HepG2 (cell line): ENCODE measurements at regions not wholly inside any gene's neighbourhood (a gene's known extent, or its start where the extent isn't known, plus 50 kb on each side); places are given as distances from the start of the nearest gene placed in this dataset.

Source experiments
- ATAC-seq: fragments of 200-7000 bp; cut with Tn5 transposase; 3 replicates; pipeline ENCODE4 v1.9.1; 2020; ENCODE audit warnings: mild to moderate bottlenecking, moderate library complexity
- BruUV-seq: library from RNA; stranded (reverse); fragments of 400-500 nt; replicated peaks from 2 replicates; lab custom pipeline; 2021; lab: Mats Ljungman, UMichigan
- CTCF ChIA-PET: fragments of 300-600 bp; formaldehyde crosslinking; extraction: SDS; loops from one replicate; lab custom pipeline; 2021; ENCODE audit warnings: low total read pairs, inconsistent platforms, low intra/inter-chr PET ratio; lab: Yijun Ruan, JAX
- POLR2A ChIA-PET: fragments of 350-600 bp; sonication (Branson Sonifier 250); formaldehyde crosslinking; loops from one replicate; lab custom pipeline; 2020; ENCODE audit warnings: antibody characterized with exemption, inconsistent platforms; lab: Yijun Ruan, JAX
- DNase-seq: peaks from one replicate; pipeline ENCODE4 v3.0.0-alpha.2; 2015; ENCODE audit warnings: low spot score
- FAIRE-seq: peaks from 3 replicates; lab custom pipeline; 2011; peaks lifted over from hg19 to GRCh38; lab: Jason Lieb, UNC
- H2AFZ ChIP-seq: one replicate; pipeline ENCODE4 v1.6.1; 2011; ENCODE audit warnings: low read length, inconsistent platforms
- H3K27ac ChIP-seq: fragments of 300-600 bp; 3 replicates; pipeline ENCODE4 v1.8.0; 2011; ENCODE audit warnings: mixed run types, mild to moderate bottlenecking, mixed read lengths, low read length, inconsistent platforms; ENCODE audit not compliant: insufficient read depth; ENCODE audit errors: extremely low read length
- H3K27me3 ChIP-seq, 2 experiments: fragments of 200-600 bp in 1 of 2; 2 replicates in 1 of 2; 3 replicates in 1 of 2; pipeline versions ENCODE4 v1.6.0 to v1.8.0; 2011; ENCODE audit warnings: low read length in 2 of 2, mild to moderate bottlenecking in 2 of 2, moderate library complexity in 2 of 2, inconsistent platforms in 1 of 2; ENCODE audit not compliant: insufficient read depth in 2 of 2, control insufficient read depth in 1 of 2
- H3K36me3 ChIP-seq, 2 experiments: fragments of 200-600 bp in 1 of 2; replicated peaks in 1 of 2; 2 replicates in 1 of 2; 3 replicates in 1 of 2; pipeline versions ENCODE4 v1.5.1 to v1.8.0; 2011; ENCODE audit warnings: low read length in 2 of 2, inconsistent platforms in 1 of 2; ENCODE audit not compliant: insufficient read depth in 2 of 2, control insufficient read depth in 1 of 2
- H3K4me1 ChIP-seq: 2 replicates; pipeline ENCODE4 v1.5.1; 2012; ENCODE audit warnings: low read length, inconsistent platforms; ENCODE audit not compliant: insufficient read depth
- H3K4me2 ChIP-seq: 2 replicates; pipeline ENCODE4 v1.6.0; 2011; ENCODE audit warnings: low read depth, low read length, inconsistent platforms
- H3K4me3 ChIP-seq, 3 experiments: fragments of 200-600 bp in 1 of 3; sonication (generic), shearing (Covaris generic) in 1 of 3; replicated peaks in 1 of 3; 2 replicates each; pipeline ENCODE4 v1.5.1; 2011 to 2016; ENCODE audit warnings: low read length in 3 of 3, inconsistent platforms in 2 of 3, low read depth in 2 of 3, mild to moderate bottlenecking in 2 of 3, control low read depth in 1 of 3, mixed read lengths in 1 of 3; ENCODE audit not compliant: insufficient read depth in 1 of 3
- H3K79me2 ChIP-seq: one replicate; pipeline ENCODE4 v1.6.1; 2011; ENCODE audit warnings: low read length, inconsistent platforms; ENCODE audit not compliant: insufficient read depth
- H3K9ac ChIP-seq: 2 replicates; pipeline ENCODE4 v1.6.0; 2011; ENCODE audit warnings: mild to moderate bottlenecking, low read depth, low read length, inconsistent platforms; ENCODE audit not compliant: insufficient read depth
- H3K9me3 ChIP-seq: 2 replicates; pipeline ENCODE4 v1.5.1; 2012; ENCODE audit warnings: mild to moderate bottlenecking, low read length
- H4K20me1 ChIP-seq: 2 replicates; pipeline ENCODE4 v1.6.0; 2011; ENCODE audit warnings: inconsistent platforms, mild to moderate bottlenecking, low read length, moderate library complexity; ENCODE audit not compliant: insufficient read depth
- DMTF1 ChIP-seq: sonication (generic); formaldehyde crosslinking; IDR thresholded peaks from 2 replicates; pipeline ENCODE4 v1.4.0; 2020; ENCODE audit warnings: mild to moderate bottlenecking, missing genetic modification reagents
- GZF1 ChIP-seq: sonication (generic); formaldehyde crosslinking; IDR thresholded peaks from 2 replicates; pipeline ENCODE4 v1.5.1; 2020; ENCODE audit warnings: mild to moderate bottlenecking, missing genetic modification reagents
- HNF4G ChIP-seq, 2 experiments: sonication (generic) in 1 of 2; formaldehyde crosslinking in 1 of 2; IDR thresholded peaks; 2 replicates each; pipeline versions ENCODE4 v1.4.0 to v1.6.1; 2011 to 2020; ENCODE audit warnings: borderline replicate concordance in 2 of 2, low read depth in 2 of 2, mild to moderate bottlenecking in 2 of 2, low read length in 1 of 2, missing genetic modification reagents in 1 of 2, moderate library complexity in 1 of 2
- KAT8 ChIP-seq: IDR thresholded peaks from 2 replicates; pipeline ENCODE4 v1.6.1; 2016; ENCODE audit warnings: missing genetic modification reagents, missing compliant biosample characterization
- PHF8 ChIP-seq: sonication (generic); formaldehyde crosslinking; IDR thresholded peaks from 2 replicates; pipeline ENCODE4 v1.5.0; 2020; ENCODE audit warnings: missing genetic modification reagents
- STAG1 ChIP-seq: sonication (generic); formaldehyde crosslinking; IDR thresholded peaks from 2 replicates; pipeline ENCODE4 v1.4.0; 2020; ENCODE audit warnings: missing genetic modification reagents
- TERF1 ChIP-seq: sonication (generic); formaldehyde crosslinking; IDR thresholded peaks from 2 replicates; pipeline ENCODE4 v1.8.0; 2022; ENCODE audit warnings: mild to moderate bottlenecking, missing genetic modification reagents, moderate library complexity
- ZIK1 ChIP-seq: sonication (generic); formaldehyde crosslinking; IDR thresholded peaks from 2 replicates; pipeline ENCODE4 v1.5.0; 2020; ENCODE audit warnings: mild to moderate bottlenecking, low read depth, missing genetic modification reagents, borderline replicate concordance
- WGBS: methylation state at CpG from one replicate; pipeline ENCODE4 v1.1.6; 2017; ENCODE audit warnings: low lambda C conversion rate; 5-methylcytosine and 5-hydroxymethylcytosine counted together
- in situ Hi-C: cut with HindIII; loops from 2 replicates; pipeline ENCODE4 v1.10.0; 2017; ENCODE audit warnings: low pct_unique_long_range_greater_than_20kb; ENCODE audit not compliant: extremely low pct_ligation_motif_present
- intact Hi-C: fragments of 100-400 bp; cut with micrococcal nuclease; formaldehyde crosslinking; loops from one replicate; pipeline ENCODE4 v1.10.0; 2022; ENCODE audit not compliant: unreplicated experiment
- TF ChIP-seq, protein P1 (sequence below): sonication (generic); formaldehyde crosslinking; IDR thresholded peaks from 2 replicates; pipeline ENCODE4 v1.4.0; 2020; ENCODE audit warnings: missing genetic modification reagents
- TF ChIP-seq, protein P2 (sequence below): sonication (generic); formaldehyde crosslinking; conservative IDR thresholded peaks from 2 replicates; pipeline ENCODE4 v1.4.0; 2020; ENCODE audit warnings: missing genetic modification reagents
- TF ChIP-seq, protein P3 (sequence below): sonication (generic); formaldehyde crosslinking; IDR thresholded peaks from 2 replicates; pipeline ENCODE4 v1.4.0; 2020; ENCODE audit warnings: missing genetic modification reagents, borderline replicate concordance

DNA sequence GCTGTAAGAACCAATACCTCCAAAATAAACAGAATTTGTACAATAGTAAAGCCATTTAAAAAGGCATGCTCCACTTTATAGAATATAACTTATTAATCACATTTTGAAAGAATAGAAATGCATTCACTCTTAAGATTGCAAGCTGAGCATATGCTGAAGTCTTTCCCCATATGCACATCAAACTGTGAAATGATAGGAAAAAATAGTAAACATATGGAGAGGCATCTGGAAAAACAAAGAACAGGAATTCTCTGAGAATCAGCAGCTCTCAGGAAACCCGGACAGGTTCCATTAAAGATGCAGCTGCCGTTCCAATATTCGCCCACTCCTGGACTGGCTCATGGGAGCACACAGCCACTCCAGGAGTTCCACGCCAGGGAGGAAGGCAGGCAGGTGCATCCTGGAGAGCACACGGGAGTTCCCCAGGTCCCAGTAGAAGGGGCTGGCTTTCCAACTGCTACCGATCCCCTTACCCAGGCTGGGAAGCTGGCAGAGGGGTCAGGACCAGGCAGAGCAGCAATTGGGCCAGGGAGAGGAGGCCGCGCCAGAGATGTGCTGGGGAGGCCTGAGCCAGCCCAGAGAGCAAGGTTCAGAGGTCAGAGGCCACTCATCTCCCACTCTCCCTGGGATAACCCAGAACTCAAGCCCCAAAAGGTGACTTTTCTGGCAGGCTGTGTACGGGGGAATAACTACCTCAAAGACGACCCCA, 111.1 kb downstream of the DLL1 start:
- ATAC-seq = no peak
- peaks cover 6% of the 10 kb centered on the region for H3K9me3 ChIP-seq
- CTCF ChIA-PET = no interaction called here
- no peak overlapping the region for H3K4me3 ChIP-seq
- POLR2A ChIA-PET = no interaction called here
- H3K27me3 ChIP-seq = peaks cover 0 to 21% of the 10 kb centered on the region in 2 experiments; a peak in 3 of 5 replicates
- in situ Hi-C loops (no loop called here), intact Hi-C loops (no loop called here)
- H3K4me1 ChIP-seq = no peaks in the 10 kb centered on the region
- no peak overlapping the region for H3K9ac ChIP-seq
- no peak overlapping the region for H3K27ac ChIP-seq
- TF ChIP-seq ZIK1 (CRISPR knock-in tag) = no peak
- TF ChIP-seq KAT8 (CRISPR knock-in tag) = no peak
- TF ChIP-seq, protein P1, sequence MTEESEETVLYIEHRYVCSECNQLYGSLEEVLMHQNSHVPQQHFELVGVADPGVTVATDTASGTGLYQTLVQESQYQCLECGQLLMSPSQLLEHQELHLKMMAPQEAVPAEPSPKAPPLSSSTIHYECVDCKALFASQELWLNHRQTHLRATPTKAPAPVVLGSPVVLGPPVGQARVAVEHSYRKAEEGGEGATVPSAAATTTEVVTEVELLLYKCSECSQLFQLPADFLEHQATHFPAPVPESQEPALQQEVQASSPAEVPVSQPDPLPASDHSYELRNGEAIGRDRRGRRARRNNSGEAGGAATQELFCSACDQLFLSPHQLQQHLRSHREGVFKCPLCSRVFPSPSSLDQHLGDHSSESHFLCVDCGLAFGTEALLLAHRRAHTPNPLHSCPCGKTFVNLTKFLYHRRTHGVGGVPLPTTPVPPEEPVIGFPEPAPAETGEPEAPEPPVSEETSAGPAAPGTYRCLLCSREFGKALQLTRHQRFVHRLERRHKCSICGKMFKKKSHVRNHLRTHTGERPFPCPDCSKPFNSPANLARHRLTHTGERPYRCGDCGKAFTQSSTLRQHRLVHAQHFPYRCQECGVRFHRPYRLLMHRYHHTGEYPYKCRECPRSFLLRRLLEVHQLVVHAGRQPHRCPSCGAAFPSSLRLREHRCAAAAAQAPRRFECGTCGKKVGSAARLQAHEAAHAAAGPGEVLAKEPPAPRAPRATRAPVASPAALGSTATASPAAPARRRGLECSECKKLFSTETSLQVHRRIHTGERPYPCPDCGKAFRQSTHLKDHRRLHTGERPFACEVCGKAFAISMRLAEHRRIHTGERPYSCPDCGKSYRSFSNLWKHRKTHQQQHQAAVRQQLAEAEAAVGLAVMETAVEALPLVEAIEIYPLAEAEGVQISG (CRISPR knock-in tag) = no peak
- no peak for TF ChIP-seq DMTF1 (CRISPR knock-in tag)
- TF ChIP-seq HNF4G (IDR thresholded peaks at IDR 0.05; ENCODE audit: borderline replicate concordance, low read depth, low read length) = no peak
- no peak for TF ChIP-seq HNF4G (CRISPR knock-in tag; IDR thresholded peaks at IDR 0.05; ENCODE audit: borderline replicate concordance, low read depth)
- no peak for TF ChIP-seq GZF1 (CRISPR knock-in tag)
- no peak for TF ChIP-seq PHF8 (CRISPR knock-in tag)
- no peak for TF ChIP-seq STAG1 (CRISPR knock-in tag)
- TF ChIP-seq, protein P2, sequence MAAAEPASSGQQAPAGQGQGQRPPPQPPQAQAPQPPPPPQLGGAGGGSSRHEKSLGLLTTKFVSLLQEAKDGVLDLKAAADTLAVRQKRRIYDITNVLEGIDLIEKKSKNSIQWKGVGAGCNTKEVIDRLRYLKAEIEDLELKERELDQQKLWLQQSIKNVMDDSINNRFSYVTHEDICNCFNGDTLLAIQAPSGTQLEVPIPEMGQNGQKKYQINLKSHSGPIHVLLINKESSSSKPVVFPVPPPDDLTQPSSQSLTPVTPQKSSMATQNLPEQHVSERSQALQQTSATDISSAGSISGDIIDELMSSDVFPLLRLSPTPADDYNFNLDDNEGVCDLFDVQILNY = no peak
- TF ChIP-seq, protein P3, sequence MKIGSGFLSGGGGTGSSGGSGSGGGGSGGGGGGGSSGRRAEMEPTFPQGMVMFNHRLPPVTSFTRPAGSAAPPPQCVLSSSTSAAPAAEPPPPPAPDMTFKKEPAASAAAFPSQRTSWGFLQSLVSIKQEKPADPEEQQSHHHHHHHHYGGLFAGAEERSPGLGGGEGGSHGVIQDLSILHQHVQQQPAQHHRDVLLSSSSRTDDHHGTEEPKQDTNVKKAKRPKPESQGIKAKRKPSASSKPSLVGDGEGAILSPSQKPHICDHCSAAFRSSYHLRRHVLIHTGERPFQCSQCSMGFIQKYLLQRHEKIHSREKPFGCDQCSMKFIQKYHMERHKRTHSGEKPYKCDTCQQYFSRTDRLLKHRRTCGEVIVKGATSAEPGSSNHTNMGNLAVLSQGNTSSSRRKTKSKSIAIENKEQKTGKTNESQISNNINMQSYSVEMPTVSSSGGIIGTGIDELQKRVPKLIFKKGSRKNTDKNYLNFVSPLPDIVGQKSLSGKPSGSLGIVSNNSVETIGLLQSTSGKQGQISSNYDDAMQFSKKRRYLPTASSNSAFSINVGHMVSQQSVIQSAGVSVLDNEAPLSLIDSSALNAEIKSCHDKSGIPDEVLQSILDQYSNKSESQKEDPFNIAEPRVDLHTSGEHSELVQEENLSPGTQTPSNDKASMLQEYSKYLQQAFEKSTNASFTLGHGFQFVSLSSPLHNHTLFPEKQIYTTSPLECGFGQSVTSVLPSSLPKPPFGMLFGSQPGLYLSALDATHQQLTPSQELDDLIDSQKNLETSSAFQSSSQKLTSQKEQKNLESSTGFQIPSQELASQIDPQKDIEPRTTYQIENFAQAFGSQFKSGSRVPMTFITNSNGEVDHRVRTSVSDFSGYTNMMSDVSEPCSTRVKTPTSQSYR (CRISPR knock-in tag) = no peak
- TF ChIP-seq TERF1 (CRISPR knock-in tag) = no peak
- TF ChIP-seq, all 625 proteins: peak for 0
- DNase-seq (no peak), FAIRE-seq (no peak)
- no peaks in the 10 kb centered on the region for H3K79me2 ChIP-seq
- H3K4me2 ChIP-seq = no peak overlapping the region
- WGBS = 32% methylated on average over 9 of the region's 10 CpGs
- H2AFZ ChIP-seq = no peak overlapping the region
- no peaks in the 10 kb centered on the region for H4K20me1 ChIP-seq
- BruUV-seq = no TSS peak
- H3K36me3 ChIP-seq = no peaks in the 10 kb centered on the region
